IPS-NIHi7 (cell line): ENCODE measurements at regions not wholly inside any gene's neighbourhood (a gene's known extent, or its start where the extent isn't known, plus 50 kb on each side); places are given as distances from the start of the nearest gene placed in this dataset.
"Not testable (repeated sequence)": the region's sequence is repeated elsewhere in the genome, so short reads cannot be mapped to it uniquely, and the experiment has no call there.

Experiments used
- DNase-seq: peaks from one replicate; pipeline ENCODE4 v3.0.0; 2012; ENCODE audit warnings: mixed read lengths; ENCODE audit errors: extremely low spot score

DNA sequence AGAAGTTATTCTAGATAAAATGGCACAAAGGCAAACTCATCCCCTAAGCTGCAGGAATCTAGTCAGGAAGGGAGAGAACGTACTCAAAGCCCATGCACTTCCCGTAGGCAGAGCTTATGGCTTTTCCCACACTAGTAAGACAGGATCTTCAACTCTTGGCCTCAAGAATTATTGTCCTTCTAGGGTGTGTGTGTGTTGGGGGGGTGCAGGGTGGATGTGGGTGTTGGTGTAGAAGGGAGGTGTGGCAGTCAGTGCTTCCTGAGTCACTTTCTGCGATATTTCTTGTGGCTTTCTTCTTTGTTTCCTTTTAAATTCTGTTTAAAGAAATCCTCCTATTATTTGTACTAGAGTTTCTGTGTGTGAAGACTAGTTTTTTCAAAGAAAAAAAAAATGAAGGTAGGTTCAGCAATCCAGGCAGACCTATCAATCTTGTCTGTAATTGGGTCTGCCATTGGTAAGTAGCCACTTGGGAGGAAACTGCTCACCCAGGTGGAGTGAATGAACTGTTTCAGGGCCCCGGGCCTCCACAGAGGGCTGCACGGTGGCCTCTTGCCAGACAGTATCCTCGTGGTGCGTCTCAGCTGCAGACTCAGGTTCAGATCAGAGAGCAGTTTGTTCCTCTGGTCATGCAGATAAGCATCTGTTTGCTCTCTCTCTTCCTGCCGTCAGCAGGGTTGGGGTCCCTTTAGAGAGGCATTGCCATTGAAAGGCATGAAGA is 131.9 kb downstream of the NPR3 start:
- DNase-seq: no peak

DNA sequence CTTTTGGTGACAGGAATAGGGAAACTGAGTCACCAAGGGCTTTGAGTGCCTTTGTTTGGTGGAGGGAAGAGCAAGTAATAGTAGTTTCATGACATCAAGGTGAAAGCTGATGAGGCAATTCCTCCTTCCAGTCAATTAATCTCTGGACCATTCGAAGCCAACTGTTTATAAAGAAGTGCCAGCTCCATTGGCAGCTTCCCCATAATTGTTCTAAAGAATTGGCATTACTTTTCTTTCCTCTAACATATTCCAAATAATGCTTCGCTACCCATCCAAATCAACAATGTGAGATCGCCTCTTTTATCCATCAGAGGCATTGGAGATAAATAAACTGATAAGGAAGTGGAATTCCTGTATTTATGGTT is 132.4 kb downstream of the NPR3 start:
- no peak for DNase-seq

DNA sequence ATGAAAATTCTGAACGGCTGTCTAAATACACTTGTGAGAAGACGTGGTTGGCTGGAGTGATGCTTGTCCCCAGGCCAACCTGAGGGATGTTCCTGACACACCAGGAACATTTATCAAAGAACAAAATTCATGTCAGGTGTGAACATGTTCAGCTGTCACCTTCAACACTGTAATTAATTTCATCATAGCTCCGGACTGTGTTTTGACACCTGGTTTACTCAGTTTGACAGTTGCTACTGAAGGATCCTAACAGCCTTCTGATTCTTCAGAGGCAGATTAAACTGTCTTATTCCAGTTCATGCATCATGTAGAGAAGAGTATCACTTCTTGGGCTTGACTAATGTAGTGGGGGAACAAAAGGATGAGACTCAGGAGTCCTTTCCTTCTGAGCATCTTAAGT is 134.1 kb downstream of the NPR3 start:
- no peak for DNase-seq

DNA sequence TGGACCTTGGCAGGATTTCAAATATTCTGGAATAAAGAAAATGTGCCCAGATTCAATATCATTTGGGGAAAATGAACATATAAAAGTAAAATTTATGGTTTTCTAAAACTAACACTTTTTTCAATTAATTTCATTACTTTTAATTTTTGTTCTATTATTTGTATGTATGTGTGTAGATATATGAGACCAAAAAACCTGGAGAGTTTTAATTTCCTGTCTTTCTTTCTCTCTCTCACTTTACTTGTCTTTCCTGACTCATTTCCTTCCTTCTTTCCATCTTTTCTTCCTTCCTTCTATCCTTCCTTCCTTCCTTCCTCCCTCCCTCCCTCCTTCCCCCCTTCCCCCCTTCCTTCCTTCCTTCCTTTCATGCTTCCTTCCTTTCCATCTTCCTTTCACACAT is 137.0 kb downstream of the NPR3 start:
- DNase-seq: no peak

DNA sequence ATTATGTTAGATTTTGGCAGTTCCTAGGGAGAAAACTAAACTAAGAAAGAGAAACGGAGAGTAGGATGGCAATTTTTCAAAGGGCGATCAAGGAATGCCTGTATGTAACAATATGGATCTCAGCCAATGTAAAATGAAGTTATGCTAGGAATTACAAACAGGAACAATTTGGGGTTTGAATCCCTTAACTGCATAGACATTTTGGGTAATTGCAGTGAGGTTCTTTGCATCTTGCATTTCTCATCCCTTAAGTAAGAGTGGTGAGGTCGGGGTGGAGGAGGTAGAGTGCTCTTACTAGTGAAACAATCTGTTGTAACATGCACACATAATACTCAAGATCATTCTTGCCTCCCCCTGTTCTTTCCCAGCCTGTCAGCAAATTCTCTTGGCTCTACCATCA is 137.6 kb downstream of the NPR3 start:
- no peak for DNase-seq

DNA sequence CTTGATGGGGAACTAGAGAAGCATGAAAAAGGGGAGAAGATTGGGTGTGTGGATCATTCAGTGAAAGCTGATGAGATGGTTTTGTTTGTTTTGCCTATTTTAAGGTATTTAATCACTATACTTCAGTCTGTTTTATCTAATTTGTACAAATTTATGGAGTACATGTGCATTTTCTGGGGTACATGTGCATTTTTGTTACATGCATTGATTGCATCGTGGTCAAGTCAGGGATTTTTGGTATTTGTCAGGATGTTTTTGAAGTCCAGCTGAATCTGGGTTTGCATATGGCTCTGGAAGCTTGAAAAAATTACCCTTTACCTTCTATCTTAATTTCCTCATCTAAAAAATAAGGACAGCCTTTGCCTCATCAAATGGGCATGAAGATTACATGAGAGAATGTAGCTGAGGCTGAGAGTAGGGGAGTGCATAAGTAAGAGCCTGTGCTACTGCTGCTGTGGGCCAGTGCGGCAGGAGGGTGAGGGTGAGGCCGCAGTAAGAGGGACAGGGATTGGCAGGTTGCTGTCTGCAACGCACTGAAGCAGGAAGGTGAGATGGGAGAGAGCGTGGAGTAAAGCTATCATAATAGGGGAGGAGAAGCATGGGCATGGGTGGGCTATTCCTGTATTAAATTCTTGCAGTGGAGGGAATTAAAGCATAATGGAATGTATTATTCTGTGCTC is 139.8 kb downstream of the NPR3 start:
- DNase-seq: no peak

DNA sequence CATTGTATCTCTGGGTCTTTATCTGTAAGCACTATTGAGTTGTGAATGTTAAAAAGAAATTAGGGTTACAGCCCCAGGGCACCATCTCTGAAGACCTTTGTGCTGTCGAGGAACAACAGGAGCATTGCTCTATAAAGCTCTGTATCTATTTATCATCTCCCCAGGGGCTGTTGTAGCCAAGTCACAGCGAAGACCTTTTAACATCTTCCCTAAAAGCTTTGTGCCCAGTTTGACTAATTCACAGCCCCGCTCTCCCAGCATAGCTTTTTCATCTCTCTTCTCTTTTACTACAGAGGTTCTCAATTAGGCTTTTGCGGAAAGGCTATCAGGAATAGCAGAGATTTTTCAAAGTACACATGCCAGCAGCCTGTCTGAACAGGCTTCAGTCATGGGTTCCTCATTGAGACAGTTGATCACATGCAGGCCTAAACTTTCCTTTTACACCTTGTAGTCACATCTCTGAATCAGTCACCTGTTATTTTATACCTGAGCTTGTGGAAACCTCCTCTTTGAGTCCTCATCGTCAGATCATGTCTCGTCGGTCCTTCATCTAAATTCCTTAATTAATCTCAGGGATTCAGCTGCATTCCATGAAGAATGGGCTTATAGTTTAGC is 140.5 kb downstream of the NPR3 start:
- no peak for DNase-seq

DNA sequence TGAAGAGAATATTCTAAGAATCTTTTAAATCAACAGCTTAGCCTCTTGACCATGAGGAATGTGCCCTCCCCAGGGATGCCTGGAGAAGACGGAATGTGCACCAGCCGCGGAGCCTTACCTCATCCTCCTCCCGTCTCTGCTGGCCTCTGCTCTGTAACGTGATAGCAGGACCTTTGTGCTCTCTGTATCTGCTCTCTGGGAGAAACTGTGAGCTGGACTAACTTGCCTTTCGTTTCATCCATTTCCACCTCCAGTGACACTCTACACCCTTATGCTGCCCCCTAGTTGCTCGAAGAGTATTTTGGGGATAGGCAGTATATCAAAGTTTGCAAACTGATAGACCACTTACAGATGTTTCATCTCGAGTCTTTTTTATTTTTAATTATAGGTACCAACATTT is 141.4 kb downstream of the NPR3 start:
- peak; percentile 60 for DNase-seq

DNA sequence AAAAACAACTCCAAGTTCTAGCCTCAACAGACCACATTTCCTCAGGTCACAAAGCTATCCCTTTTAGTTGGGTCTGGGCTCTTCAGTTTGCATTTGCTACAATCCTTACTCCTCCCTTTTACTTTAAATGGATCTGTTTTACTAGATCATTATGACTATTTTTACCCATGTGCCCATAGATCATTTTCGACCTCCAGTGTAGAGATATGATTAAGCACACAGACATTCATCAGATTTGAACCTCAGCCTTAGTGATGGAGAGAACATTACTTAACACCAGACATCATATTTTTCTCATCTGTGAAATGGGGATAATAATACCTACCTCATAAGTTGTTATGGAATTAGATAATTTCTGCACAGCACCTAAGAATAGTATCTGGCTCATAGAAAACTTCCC is 141.9 kb downstream of the NPR3 start:
- no peak for DNase-seq

DNA sequence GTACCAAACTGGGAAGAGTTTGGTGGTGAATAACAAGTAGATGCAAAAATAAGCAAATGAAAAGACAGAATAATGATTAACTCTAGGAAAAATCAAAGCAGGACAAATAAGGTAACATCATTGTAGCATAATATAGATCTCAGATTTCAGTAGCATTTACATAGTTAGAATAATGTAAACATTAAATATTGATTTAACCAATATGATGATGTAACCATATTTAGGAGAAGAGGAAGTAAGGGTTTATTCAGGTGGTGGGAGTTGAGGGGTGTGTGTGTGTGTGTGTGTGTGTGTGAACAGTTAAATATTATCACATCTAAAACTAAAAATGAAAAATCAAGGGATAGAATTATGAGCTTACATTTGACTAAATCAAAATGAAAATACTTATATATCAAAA is 143.4 kb downstream of the NPR3 start:
- DNase-seq: no peak

DNA sequence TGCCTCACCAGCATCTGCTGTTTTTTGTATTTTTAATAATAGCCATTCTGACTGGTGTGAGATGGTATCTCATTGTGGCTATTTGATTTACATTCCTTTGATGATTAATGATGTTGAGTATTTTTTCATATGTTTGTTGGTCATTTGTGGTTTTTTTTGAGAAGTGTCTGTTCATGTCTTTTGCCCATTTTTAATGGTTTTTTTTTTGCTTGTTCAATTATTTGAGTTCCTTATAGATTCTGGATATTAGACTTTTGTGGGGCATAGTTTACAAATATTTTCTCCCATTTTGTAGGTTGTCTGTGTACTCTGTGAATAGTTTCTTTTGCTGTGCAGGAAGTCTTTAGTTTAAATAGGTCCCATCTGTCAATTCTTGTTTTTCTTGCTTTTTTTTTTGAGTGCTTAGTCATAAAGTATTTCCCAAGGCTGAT is 148.1 kb downstream of the NPR3 start:
- DNase-seq: no peak

DNA sequence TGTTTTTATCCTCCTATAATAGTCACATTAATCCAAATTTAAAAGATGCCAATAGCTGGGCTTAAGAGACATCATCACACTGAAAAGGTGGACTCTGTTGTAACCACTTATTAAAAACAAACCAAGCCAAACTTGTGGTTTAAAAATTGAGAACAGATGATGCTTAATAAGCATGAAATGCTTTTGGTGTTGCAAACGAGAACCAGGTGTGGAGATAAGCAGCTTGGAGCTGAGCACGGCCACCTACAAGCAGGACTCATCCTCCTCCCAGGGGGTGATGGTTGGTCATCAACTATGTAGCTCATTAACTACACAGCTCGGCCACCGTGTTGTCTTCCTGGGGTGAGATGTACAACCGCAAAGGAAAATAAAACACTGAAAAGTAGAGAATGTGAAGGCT is 154.4 kb downstream of the NPR3 start:
- no peak for DNase-seq

DNA sequence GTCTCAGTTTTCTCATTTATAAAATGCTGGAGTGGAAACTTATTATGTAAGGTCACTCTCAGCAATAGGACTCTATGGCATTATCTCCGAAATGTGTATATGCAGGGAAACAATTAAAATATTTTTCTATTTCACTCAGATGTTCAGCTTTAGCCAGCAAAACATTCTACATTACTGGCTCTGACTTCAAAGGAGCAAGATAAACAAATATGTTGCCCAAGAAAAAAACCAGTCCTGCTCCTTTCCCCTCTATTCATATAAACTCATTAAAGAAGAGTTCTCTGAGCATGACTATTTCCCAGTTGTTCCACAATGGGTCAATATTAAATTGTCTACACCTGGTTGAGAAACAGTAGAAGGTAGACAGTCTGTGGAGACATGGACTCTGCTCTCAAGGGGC is 155.0 kb downstream of the NPR3 start:
- DNase-seq: no peak

DNA sequence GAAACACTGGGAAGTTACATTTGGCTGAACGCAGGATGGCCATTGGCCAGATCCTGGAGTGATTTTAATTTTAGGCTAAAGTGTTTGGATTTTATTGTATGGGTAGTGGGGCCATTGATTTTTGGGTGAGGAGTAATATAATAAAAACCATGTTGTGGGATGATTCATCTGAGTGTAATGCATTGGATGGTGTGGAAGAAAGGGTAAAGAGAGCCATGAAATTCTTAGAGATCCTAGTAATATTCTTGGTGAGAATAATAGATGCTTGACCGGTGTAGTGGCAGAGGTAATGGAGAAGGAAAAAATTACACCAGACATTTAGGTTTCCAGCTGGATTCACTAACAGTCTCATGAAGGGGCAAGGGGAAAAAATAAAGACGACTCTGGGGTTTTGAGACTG is 158.1 kb downstream of the NPR3 start:
- DNase-seq: no peak

DNA sequence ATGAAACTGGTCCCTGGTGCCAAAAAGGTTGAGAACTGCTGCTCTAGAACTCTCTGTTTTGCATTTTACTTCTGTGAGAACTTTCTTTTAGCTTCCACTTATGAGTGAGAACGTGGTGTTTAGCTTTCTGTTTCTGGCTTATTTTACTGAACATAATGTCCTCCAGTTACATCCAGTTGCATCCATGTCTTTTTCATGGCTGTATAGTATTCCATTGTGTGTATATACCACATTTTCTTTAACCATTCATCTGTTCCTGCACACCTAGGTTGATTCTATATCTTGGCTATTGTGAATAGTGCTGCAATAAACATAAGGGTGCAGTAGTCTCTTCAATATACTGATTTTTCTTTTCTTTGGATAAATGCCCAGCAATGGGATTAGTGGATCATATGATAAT is 165.7 kb downstream of the NPR3 start:
- DNase-seq: no peak

DNA sequence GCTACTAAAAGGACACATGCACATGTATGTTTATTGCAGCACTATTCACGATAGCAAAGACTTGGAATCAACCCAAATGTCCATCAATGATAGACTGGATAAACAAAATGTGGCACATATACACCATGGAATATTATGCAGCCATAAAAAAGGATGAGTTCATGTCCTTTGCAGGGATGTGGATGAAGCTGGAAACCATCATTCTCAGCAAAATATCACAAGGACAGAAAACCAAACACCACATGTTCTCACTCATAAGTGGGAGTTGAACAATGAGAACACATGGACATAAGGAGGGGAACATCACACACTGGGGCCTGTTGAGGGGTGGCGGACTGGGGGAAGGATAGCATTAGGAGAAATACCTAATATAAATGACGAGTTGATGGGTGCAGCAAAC is 168.2 kb downstream of the NPR3 start:
- DNase-seq: not testable (repeated sequence)

DNA sequence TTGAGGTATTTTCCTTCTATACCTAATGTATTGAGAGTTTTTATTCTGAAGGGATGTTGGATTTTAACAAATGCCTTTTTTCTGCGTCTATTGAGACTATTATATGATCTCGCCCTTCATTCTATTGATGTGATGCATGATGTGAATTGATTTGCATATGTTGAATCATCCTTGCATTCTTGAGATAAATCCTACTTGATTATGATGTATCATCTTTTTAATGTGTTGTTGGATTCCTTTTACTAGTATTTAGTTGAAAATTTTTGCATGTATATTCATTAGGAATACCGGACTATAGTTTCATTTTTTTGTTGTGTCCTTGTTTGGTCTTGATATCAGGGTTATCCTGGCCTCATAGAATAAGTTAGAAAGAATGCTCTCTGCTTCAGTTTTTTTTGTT is 169.7 kb downstream of the NPR3 start:
- no peak for DNase-seq

DNA sequence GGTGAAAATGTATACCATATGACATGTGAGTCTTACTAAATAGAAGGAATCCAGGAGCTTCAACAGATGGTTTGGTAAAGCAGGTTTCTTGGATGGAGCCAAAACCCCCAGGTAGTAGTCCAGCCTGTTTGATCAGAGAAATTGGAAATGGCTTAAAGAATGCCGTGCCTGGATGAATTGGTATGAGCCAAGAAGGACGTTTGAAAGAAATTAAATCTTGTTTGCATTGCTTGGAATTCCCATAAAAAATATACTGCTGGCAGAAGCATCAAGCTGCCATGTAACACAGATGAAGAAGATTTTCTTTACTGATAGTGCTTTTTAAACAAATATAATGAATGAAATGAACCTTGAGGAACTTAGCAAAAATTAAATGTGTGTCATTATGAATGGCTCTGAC is 176.3 kb downstream of the NPR3 start:
- no peak for DNase-seq

DNA sequence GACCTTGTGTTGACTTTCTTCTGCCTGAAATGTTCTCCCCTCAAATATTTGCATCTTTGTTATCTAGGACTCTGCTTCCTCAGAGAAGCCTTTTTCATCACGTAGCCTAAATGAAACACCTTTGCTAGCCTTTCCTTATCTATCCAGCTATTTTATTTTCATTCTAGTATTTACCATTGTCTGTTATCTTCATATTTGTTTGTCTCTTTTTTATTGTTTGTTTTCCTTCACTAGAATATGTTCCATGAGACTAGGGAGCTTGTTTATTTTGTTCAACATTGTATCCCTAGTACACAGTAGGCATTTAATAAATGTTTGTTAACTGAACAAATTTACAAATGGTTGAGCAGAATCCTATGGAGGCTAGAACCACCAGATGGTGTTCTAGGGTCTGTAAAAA is 178.0 kb downstream of the NPR3 start:
- DNase-seq: no peak

DNA sequence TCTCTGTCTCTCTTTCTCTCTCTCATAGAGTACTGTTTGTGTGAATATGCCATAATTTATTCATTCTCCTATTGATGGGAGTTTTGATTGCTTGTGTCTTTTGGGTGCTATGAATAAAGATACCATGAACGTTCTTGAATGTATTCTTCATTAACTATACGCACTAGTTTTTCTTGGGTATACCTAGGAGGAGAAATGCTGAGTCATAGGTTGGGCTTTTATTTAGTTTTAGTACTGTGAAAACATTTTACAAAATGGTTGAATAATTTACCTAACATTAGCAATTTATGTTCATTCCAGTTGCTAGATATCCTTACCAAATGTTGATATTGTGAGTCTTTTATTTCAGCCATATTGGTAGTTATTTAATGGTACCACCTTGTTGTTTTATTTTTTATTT is 192.5 kb downstream of the NPR3 start:
- DNase-seq: no peak

DNA sequence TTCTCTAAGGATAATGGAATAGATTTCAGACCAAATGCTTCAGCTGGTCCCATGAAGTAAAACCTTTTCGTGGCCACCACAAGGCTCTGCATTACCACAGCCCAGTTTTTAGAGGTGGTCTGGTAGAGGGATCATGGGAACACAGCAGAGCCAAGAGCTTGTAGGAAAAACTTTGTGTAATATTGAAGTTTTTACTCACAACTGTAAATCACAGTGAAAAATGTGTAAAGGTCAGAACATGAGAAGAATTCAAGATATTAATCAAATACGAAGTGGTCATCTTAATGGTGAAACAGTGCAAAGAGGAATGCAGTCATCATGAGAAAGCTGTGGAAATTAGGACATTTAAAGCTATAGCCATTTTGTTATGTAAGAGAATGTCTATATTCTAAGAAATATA is 197.5 kb downstream of the NPR3 start:
- DNase-seq: no peak

DNA sequence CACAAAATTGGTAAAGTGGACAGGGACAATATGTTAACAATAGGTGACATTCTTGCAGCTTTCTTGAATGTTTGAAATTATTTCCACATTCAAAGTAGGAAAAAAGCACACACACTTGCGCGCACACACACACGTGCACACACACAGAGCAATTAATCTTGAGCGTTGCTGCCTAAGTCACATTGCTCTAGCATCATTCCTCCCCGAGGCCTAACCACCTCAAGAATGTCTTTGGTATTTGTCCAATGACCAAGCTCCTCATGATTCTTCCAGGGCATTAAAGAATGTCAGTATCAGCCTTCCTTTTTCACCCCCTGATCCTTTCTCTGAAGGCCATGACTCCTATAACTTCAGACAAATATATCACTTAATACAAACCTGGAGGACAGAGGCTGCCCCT is 198.1 kb downstream of the NPR3 start:
- DNase-seq: no peak

DNA sequence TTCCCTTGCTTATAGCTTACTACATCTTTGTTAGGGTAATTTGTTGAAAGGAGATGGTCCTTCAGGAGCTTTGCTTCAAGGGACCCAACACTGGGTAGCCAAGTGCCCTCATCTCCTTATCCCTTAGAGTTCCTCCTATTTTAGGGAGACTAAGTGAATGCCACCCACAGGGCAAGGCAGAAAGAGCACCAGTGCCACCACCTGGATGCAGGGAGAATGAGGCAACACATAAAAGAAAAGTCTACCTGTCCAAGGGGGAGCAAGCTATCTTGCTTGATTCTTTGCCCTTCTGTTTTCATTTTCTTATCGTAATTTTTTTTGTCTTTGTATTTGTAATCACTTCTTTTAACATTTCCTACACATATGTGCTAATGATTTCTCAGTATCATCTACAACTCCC is 205.5 kb downstream of the NPR3 start:
- DNase-seq: peak; percentile 54
